Upper lobe of left lung (tissue), 4 donors: ENCODE measurements at regions not wholly inside any gene's neighbourhood (a gene's known extent, or its start where the extent isn't known, plus 50 kb on each side); places are given as distances from the start of the nearest gene placed in this dataset.

Experiments used
- EP300 ChIP-seq, 4 donors: sonication (generic); formaldehyde crosslinking; IDR thresholded peaks; one replicate each; pipeline ENCODE4 v1.5.1; 2017; ENCODE audit warnings: antibody characterized with exemption in 4 of 4, control low read depth in 2 of 4
- POLR2A ChIP-seq, 4 donors: fragments of 450-650 bp; IDR thresholded peaks; one replicate each; pipeline ENCODE4 v1.5.1; 2016 to 2017; ENCODE audit warnings: antibody characterized with exemption in 4 of 4, mild to moderate bottlenecking in 2 of 4
- POLR2AphosphoS5 ChIP-seq, 2 donors: sonication (generic); formaldehyde crosslinking; IDR thresholded peaks; one replicate each; pipeline ENCODE4 v1.5.1; 2017; ENCODE audit warnings: antibody characterized with exemption in 2 of 2
- TF ChIP-seq, protein P1 (sequence below), 6 experiments: fragments of 450-650 bp in 4 of 6; fragments of 200-600 bp in 2 of 6; sonication (generic) in 2 of 6; IDR thresholded peaks; one replicate each; pipeline ENCODE4 v1.5.1; 2016 to 2019; ENCODE audit warnings: antibody characterized with exemption in 6 of 6

DNA sequence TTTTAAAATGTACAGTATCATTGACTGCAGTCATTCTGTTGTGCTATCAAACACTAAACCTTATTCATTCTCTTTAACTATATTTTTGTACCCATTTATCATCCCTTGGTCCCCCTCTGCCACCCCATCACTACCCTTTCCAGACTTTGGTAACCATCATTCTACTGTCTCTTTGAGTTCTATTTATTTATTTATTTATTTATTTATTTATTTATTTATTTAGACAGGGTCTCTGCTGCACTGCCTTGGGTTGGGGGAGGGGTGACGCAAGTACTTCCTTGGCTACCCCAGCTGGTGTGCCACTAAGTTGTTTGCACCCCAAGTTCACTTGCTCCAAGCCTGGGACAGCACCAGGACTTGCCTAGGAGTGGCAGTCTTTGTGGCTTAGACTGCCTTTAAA is 427.8 kb upstream of the NOVA1 start:
- TF ChIP-seq, protein P1, sequence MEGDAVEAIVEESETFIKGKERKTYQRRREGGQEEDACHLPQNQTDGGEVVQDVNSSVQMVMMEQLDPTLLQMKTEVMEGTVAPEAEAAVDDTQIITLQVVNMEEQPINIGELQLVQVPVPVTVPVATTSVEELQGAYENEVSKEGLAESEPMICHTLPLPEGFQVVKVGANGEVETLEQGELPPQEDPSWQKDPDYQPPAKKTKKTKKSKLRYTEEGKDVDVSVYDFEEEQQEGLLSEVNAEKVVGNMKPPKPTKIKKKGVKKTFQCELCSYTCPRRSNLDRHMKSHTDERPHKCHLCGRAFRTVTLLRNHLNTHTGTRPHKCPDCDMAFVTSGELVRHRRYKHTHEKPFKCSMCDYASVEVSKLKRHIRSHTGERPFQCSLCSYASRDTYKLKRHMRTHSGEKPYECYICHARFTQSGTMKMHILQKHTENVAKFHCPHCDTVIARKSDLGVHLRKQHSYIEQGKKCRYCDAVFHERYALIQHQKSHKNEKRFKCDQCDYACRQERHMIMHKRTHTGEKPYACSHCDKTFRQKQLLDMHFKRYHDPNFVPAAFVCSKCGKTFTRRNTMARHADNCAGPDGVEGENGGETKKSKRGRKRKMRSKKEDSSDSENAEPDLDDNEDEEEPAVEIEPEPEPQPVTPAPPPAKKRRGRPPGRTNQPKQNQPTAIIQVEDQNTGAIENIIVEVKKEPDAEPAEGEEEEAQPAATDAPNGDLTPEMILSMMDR (IDR thresholded peaks at IDR 0.05), result no peak
- TF ChIP-seq POLR2A (IDR thresholded peaks at IDR 0.05) (no peak), EP300 (IDR thresholded peaks at IDR 0.05) (no peak), POLR2AphosphoS5 (IDR thresholded peaks at IDR 0.05) (no peak)
